KMS-11 (cell line): ENCODE measurements at regions not wholly inside any gene's neighbourhood (a gene's known extent, or its start where the extent isn't known, plus 50 kb on each side); places are given as distances from the start of the nearest gene placed in this dataset.
"Not testable (repeated sequence)": the region's sequence is repeated elsewhere in the genome, so short reads cannot be mapped to it uniquely, and the experiment has no call there.

Experiments used
- H2AFZ ChIP-seq: fragments of 200-600 bp; sonication (generic); 2 replicates; pipeline ENCODE4 v1.6.1; 2016; ENCODE audit warnings: antibody characterized with exemption, mixed run types, low read depth
- H3K27ac ChIP-seq: fragments of 200-600 bp; sonication (generic); 2 replicates; pipeline ENCODE4 v1.6.1; 2016; ENCODE audit warnings: mild to moderate bottlenecking, mixed run types
- H3K27me3 ChIP-seq: fragments of 200-600 bp; sonication (generic); 2 replicates; pipeline ENCODE4 v1.6.1; 2017; ENCODE audit warnings: mild to moderate bottlenecking, low read depth, mixed run types, moderate library complexity; ENCODE audit not compliant: insufficient read depth
- H3K36me3 ChIP-seq: fragments of 200-600 bp; sonication (generic); 2 replicates; pipeline ENCODE4 v1.6.1; 2017; ENCODE audit warnings: mild to moderate bottlenecking, mixed run types; ENCODE audit not compliant: insufficient read depth
- H3K4me1 ChIP-seq: fragments of 200-600 bp; sonication (generic); 2 replicates; pipeline ENCODE4 v1.6.1; 2016; ENCODE audit warnings: mild to moderate bottlenecking, low read depth, mixed run types; ENCODE audit not compliant: poor library complexity, severe bottlenecking
- H3K4me2 ChIP-seq: fragments of 200-600 bp; sonication (generic); 2 replicates; pipeline ENCODE4 v1.7.0; 2016; ENCODE audit warnings: mild to moderate bottlenecking, mixed run types
- H3K4me3 ChIP-seq: fragments of 200-600 bp; sonication (generic); IDR thresholded peaks from 2 replicates; pipeline ENCODE4 v1.6.1; 2017; ENCODE audit warnings: low read depth, low read length, mixed read lengths; ENCODE audit not compliant: insufficient read depth
- H3K79me2 ChIP-seq: fragments of 200-600 bp; sonication (generic); 2 replicates; pipeline ENCODE4 v1.6.1; 2016; ENCODE audit warnings: low read depth, mixed run types; ENCODE audit not compliant: insufficient read depth
- H3K9ac ChIP-seq: fragments of 200-600 bp; sonication (generic); 2 replicates; pipeline ENCODE4 v1.6.1; 2016; ENCODE audit warnings: mild to moderate bottlenecking, mixed run types
- H4K20me1 ChIP-seq: fragments of 200-600 bp; sonication (generic); 2 replicates; pipeline ENCODE4 v1.6.1; 2016; ENCODE audit warnings: mild to moderate bottlenecking, mixed run types; ENCODE audit not compliant: insufficient read depth
- CTCF ChIP-seq: fragments of 200-600 bp; sonication (generic); conservative IDR thresholded peaks from 2 replicates; pipeline ENCODE4 v1.6.1; 2017; ENCODE audit warnings: low read depth, mild to moderate bottlenecking, antibody characterized with exemption, low read length, moderate library complexity, mixed read lengths

DNA sequence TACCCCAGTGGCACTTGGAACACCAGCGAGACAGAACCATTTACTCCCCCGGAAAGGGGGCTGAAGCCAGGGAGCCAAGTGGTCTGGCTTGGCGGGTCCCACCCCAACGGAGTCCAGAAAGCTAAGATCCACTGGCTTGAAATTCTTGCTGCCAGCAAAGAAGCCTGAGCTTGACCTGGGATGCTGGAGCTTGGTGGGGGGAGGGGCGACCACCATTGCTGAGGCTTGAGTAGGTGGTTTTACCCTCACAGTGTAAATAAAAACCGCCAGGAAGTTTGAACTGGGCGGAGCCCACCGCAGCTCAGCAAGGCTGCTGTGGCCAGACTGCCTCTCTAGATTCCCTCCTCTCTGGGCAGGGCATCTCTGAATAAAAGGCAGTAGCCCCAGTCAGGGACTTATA lies 62.8 kb downstream of the RPS24 start:
- not testable (repeated sequence) for H3K4me3 ChIP-seq, H2AFZ ChIP-seq, H3K4me1 ChIP-seq, H3K27me3 ChIP-seq, H3K27ac ChIP-seq, H3K9ac ChIP-seq, H3K79me2 ChIP-seq, H3K36me3 ChIP-seq, H4K20me1 ChIP-seq, H3K4me2 ChIP-seq

DNA sequence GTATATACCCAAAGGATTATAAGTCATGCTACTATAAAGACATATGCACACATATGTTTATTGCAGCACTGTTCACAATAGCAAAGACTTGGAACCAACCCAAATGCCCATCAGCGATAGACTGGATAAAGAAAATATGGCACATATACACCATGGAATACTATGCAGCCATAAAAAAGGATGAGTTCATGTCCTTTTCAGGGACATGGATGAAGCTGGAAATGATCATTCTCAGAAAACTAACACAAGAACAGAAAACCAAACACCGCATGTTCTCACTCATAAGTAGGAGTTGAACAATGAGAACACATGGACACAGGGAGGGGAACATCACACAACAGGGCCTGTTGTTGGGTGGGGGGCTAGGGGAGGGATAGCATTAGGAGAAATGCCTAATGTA lies 68.9 kb downstream of the RPS24 start:
- H3K79me2 ChIP-seq, H3K27me3 ChIP-seq, H3K27ac ChIP-seq, H2AFZ ChIP-seq, H3K36me3 ChIP-seq, H3K4me2 ChIP-seq, H3K9ac ChIP-seq, H3K4me3 ChIP-seq, H3K4me1 ChIP-seq, H4K20me1 ChIP-seq: not testable (repeated sequence)

DNA sequence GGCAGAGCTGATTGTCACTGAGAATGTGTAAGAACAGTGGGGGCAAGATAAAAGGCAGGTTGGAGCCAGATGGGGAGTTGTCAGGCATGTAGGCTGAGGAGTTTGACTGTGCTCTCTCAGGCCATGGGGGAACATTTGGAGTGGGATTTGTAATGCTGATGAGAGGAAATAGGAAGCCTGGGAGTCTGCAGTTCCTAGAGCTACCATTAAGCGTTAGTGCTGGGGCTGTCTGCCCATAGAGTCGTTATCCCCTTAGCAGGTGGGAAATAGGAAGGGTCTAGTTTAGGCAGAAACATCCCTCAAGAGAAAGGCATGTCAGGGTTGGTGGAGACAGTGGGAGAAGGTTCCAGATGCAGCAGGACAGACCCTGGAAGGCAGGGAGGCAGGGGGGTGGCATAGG lies 75.5 kb downstream of the RPS24 start:
- no peak overlapping the region for H3K27ac ChIP-seq
- H3K36me3 ChIP-seq = no peaks in the 10 kb centered on the region
- TF ChIP-seq CTCF = no peak
- no peaks in the 10 kb centered on the region for H4K20me1 ChIP-seq
- no peaks in the 10 kb centered on the region for H3K79me2 ChIP-seq
- no peak overlapping the region for H3K4me3 ChIP-seq
- H3K9ac ChIP-seq = no peak overlapping the region
- H2AFZ ChIP-seq = no peak overlapping the region
- no peaks in the 10 kb centered on the region for H3K4me1 ChIP-seq
- H3K4me2 ChIP-seq = no peak overlapping the region
- no peaks in the 10 kb centered on the region for H3K27me3 ChIP-seq

GRCh38 chr10:78115135-78115853 lies 81.6 kb downstream of the RPS24 start:
- Histone ChIP-seq H3K4me3 (no peak overlapping the region), H2AFZ (no peak overlapping the region), H3K27ac (no peak overlapping the region), H3K9ac (no peak overlapping the region), H3K36me3 (no peaks in the 10 kb centered on the region), H4K20me1 (no peaks in the 10 kb centered on the region), H3K79me2 (no peaks in the 10 kb centered on the region), H3K4me1 (no peaks in the 10 kb centered on the region), H3K4me2 (no peak overlapping the region), H3K27me3 (no peaks in the 10 kb centered on the region)
- no peak for TF ChIP-seq CTCF

- no peak overlapping the region for H3K4me3 ChIP-seq
- no peaks in the 10 kb centered on the region for H3K79me2 ChIP-seq
- no peaks in the 10 kb centered on the region for H3K27me3 ChIP-seq
- no peaks in the 10 kb centered on the region for H3K4me1 ChIP-seq
- H3K27ac ChIP-seq = no peak overlapping the region
- no peak overlapping the region for H3K9ac ChIP-seq
- no peak overlapping the region for H2AFZ ChIP-seq
- H3K4me2 ChIP-seq = no peak overlapping the region
- H4K20me1 ChIP-seq = no peaks in the 10 kb centered on the region
- no peaks in the 10 kb centered on the region for H3K36me3 ChIP-seq
- TF ChIP-seq CTCF = no peak
Measured at GRCh38 chr10:78116361-78116760, 82.7 kb downstream of the RPS24 start.
